HL-60 (cell line): ENCODE measurements at regions not wholly inside any gene's neighbourhood (a gene's known extent, or its start where the extent isn't known, plus 50 kb on each side); places are given as distances from the start of the nearest gene placed in this dataset.

Source experiments
- DNase-seq, 2 experiments: peaks; one replicate each; pipeline ENCODE4 v3.0.0-alpha.2; 2010 to 2020; ENCODE audit warnings: low read depth in 1 of 2, low spot score in 1 of 2
- H3K27ac ChIP-seq: fragments of 250-450 bp; sonication (Bioruptor Pico); replicated peaks from 2 replicates; pipeline ENCODE4 v1.5.1; 2020; ENCODE audit warnings: mild to moderate bottlenecking, moderate library complexity
- H3K27me3 ChIP-seq: fragments of 250-450 bp; sonication (Bioruptor Pico); 2 replicates; pipeline ENCODE4 v1.5.1; 2021; ENCODE audit warnings: mild to moderate bottlenecking, moderate library complexity; ENCODE audit not compliant: insufficient read depth, poor library complexity, severe bottlenecking
- H3K4me3 ChIP-seq: replicated peaks from 2 replicates; pipeline ENCODE4 v1.5.1; 2011; ENCODE audit warnings: mild to moderate bottlenecking, control low read depth, low read length; ENCODE audit not compliant: insufficient read depth
- CTCF ChIP-seq: IDR thresholded peaks from one replicate; pipeline ENCODE4 v1.5.1; 2011; ENCODE audit warnings: low read length, control low read depth, inconsistent platforms; ENCODE audit not compliant: insufficient read depth
- GABPA ChIP-seq: IDR thresholded peaks from 2 replicates; pipeline ENCODE4 v1.6.1; 2012; ENCODE audit warnings: low read depth
- POLR2AphosphoS5 ChIP-seq: IDR thresholded peaks from 2 replicates; pipeline ENCODE4 v1.6.1; 2012; ENCODE audit warnings: low read depth
- SPI1 ChIP-seq: IDR thresholded peaks from 2 replicates; pipeline ENCODE4 v1.6.1; 2012; ENCODE audit warnings: low read depth, mild to moderate bottlenecking, borderline replicate concordance
- TF ChIP-seq, protein P1 (sequence below): IDR thresholded peaks from 2 replicates; pipeline ENCODE4 v1.6.1; 2012; ENCODE audit warnings: low read depth; ENCODE audit not compliant: insufficient replicate concordance

- Histone ChIP-seq H3K27ac (no peak overlapping the region), H3K4me3 (no peak overlapping the region), H3K27me3 (no peaks in the 10 kb centered on the region)
- no peak for DNase-seq
- TF ChIP-seq GABPA (no peak), CTCF (no peak), SPI1 (no peak), POLR2AphosphoS5 (no peak)
- TF ChIP-seq, protein P1, sequence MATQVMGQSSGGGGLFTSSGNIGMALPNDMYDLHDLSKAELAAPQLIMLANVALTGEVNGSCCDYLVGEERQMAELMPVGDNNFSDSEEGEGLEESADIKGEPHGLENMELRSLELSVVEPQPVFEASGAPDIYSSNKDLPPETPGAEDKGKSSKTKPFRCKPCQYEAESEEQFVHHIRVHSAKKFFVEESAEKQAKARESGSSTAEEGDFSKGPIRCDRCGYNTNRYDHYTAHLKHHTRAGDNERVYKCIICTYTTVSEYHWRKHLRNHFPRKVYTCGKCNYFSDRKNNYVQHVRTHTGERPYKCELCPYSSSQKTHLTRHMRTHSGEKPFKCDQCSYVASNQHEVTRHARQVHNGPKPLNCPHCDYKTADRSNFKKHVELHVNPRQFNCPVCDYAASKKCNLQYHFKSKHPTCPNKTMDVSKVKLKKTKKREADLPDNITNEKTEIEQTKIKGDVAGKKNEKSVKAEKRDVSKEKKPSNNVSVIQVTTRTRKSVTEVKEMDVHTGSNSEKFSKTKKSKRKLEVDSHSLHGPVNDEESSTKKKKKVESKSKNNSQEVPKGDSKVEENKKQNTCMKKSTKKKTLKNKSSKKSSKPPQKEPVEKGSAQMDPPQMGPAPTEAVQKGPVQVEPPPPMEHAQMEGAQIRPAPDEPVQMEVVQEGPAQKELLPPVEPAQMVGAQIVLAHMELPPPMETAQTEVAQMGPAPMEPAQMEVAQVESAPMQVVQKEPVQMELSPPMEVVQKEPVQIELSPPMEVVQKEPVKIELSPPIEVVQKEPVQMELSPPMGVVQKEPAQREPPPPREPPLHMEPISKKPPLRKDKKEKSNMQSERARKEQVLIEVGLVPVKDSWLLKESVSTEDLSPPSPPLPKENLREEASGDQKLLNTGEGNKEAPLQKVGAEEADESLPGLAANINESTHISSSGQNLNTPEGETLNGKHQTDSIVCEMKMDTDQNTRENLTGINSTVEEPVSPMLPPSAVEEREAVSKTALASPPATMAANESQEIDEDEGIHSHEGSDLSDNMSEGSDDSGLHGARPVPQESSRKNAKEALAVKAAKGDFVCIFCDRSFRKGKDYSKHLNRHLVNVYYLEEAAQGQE: no peak
Measured at GRCh38 chr15:92531406-92531805, 124.2 kb downstream of the FAM174B start.

DNA sequence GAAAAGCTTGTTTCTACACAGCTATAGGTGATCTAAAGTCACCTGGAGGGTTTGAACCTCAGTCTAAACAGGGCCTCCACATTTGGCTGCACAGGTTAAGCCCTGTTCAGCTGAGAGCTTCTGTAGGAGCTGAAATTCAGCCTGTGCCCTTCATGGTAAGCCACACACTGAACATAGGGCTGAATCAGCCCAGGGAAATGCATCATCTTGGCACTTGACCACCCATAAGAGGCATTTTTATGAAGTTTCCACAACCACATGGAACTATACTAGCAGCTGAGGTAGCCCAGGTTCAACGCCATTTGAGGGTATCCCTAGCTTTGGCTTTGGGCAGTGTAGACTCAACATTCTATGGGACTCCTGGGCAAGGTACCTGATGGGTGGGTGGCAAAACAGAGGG lies 126.8 kb downstream of the FAM174B start:
- no peaks in the 10 kb centered on the region for H3K27me3 ChIP-seq
- H3K27ac ChIP-seq: no peak overlapping the region
- no peak for TF ChIP-seq POLR2AphosphoS5
- no peak for TF ChIP-seq GABPA
- TF ChIP-seq SPI1: no peak
- TF ChIP-seq CTCF: no peak
- TF ChIP-seq, protein P1: no peak
- no peak overlapping the region for H3K4me3 ChIP-seq
- no peak for DNase-seq

GRCh38 chr15:92527197-92527596 lies 128.4 kb downstream of the FAM174B start:
- TF ChIP-seq, protein P1: no peak
- TF ChIP-seq SPI1: no peak
- no peak for TF ChIP-seq POLR2AphosphoS5
- Histone ChIP-seq H3K4me3 (no peak overlapping the region), H3K27me3 (no peaks in the 10 kb centered on the region), H3K27ac (no peak overlapping the region)
- DNase-seq: no peak
